ENCODE measurements at regions not wholly inside any gene's neighbourhood (a gene's known extent, or its start where the extent isn't known, plus 50 kb on each side); places are given as distances from the start of the nearest gene placed in this dataset.

DNA sequence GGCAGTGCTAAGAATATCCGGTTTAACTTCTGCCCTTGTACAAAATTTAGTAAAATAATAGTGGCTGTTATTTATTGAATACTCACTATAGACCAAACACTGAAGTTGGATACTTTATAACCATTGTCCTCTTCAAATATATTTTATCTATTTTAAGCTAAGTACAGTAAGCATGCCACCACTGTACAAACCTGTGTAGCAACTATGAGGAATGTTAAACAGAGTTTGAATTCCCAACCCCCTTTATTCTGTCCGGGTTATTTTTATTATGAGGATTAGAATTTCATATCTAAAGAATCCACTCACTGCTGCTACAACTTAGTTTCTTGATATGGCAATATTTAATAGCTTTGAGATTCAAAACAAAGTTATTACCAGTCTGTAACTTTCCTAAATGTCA lies 203.5 kb upstream of the RBMS3 start:
- DNase-seq: no peak

DNA sequence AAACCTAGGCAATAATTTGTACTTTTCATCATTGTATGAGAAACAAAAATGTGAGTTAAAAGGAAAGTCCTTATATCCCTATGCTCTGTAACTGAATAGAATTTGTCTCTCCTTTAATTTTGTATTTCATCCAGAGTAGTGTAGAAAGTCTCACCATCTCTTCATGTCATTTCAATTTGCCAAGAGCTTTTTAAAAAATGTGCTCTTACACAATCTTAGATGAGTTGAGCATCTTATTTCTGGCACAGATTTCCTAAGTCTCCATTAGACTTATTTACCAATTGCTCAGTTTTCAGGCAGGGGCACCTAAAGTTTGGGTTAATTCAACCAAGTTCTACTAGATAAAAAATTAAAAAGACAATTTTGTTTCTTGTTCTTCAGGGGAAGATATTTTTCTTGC lies 201.5 kb upstream of the RBMS3 start:
- no peak for DNase-seq

DNA sequence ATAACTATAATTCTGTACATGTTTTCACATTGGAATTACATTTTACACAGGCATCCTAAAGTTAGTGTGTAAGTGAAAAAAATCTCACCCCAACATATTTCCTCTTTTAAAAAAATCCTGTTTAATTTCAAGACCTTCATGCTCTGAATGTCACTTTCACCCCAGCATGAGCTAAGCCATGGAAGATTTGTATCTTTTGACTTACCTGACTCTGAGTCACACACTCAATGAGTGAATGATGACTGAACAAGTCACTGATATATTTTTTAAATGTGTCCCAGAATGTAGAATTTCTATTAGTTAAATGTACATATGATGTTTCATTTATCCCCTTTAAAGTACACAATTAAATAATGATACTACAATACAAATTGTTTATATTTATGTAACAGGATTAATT lies 199.9 kb upstream of the RBMS3 start:
- DNase-seq: no peak

DNA sequence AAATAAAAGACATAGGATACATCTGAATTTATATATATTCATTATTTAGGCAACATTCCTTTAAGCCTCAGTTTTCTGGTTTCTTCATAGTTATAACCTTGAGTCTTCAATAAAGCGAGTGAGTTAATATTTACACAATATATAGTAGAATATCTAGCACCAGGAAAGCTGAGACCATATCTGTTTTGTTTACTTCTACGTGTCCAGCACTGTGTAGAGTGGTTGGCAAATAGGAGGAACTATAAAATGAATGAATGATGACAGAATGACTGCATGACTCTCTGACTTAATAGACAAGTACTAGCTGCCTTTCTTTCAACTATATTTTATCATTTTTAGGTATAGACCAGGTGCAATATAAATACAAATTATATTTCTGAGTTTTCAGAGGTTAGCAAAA lies 197.8 kb upstream of the RBMS3 start:
- DNase-seq: no peak

DNA sequence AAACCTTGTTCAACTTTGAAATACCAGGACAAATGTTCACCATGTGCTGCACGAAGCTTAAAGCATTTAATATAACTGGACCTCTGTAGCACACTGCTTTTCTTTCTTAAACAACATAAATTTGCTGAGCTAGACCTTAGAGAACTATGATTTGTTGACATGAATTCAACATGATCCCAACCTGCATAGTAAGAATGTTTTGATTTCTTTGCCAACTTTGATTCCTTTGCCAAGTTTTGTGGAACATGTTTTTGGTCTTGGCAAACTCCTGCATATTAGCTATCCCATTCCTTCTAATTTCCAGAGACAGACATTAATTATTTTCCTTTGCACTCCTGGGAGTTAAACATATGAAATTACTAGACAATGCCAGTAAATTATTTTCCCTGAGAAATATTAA lies 197.2 kb upstream of the RBMS3 start:
- DNase-seq: no peak

DNA sequence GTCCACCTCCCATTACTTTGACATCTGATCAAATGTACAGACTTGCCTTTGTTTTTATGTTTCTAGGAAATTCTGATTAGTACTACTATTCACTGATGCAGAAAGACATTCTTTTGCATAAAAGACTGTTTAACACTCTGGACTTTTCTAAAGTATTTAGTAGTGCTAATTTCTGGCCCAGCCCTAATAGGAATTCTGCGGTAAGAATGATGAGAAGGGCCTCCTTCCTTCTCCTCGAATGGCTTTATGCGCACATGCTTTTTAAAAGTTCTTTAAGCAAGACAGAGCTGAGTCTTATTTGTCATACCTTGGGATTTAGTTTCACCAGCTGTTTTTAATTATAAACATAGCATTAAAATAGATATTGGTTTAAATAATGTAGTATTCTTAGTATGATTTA lies 192.3 kb upstream of the RBMS3 start:
- no peak for DNase-seq

DNA sequence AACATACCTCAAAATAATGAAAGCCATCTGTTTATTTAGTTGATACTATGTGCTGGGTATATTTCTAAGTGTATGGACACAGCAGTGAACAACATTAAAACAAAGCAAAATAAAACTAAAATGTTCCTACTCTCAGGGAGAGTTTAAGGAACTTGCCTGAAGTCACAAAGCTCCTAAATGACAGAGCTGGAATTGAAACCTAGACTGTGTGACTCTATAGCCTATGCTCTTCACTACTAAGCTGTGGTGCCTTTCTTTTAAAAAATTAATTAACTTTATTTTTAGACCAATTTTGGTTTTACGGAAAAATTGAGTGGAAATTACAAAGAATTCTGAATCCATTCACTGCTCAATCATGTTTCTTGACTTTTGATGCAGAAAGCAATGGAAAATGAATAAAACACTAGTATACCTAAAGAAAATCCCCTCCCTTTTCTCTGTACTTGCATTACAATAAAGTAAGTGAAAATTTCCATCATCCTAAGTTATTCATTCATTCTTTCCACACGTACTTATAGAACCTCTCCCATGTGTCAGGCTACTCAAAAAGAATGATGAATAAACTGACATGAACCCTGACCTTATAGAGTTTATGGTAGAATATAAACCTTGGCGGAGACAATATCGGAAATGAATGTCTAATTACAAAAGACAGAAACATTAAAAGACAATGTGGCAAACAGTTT lies 189.8 kb upstream of the RBMS3 start:
- no peak for DNase-seq

DNA sequence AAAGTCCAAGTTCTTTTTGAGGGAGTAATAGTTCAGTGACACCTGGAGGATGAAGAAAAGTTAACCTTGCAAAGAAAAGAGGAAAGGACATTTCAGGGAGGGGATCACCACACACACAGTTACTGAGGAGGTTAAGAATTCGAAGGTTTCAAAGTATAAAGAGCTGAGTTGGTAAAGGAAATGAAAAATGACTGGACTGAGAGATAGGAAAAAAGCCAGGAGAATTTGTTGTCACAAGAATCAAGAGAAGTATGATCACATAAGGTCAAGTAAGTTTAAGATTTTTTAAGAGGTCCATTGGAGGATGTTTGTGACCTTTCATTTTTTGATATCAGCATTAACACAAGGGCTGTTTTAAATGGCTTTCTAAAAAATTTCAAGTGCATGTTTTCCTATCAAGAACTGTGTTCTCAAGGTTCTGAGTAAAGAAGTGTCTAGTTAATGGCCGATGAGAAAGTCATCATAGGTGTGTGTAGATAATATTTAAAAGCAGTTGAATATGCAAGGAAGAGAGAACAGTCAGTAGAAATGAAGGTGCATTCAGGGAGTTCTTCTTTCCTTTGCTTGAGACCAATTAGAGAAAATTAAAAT lies 189.2 kb upstream of the RBMS3 start:
- DNase-seq: no peak

DNA sequence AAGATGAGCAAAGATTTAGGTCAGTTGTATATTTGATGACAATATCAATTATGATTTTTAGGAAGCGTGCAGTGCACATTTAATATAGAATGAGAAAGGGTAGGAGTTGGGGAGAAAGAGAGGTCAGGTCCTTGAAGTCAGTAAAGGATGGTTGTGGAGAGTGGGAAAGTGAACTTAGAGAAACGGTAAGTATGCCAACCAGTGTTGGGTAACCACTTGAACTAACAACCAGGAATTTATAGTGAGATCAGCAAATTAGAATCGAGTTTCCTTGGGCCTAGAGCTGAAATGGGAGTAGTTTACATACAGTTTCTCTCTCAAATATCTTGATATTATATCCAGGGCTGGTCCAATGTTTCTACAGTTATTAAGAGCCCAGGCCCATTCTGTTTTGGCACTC lies 188.5 kb upstream of the RBMS3 start:
- DNase-seq: no peak

DNA sequence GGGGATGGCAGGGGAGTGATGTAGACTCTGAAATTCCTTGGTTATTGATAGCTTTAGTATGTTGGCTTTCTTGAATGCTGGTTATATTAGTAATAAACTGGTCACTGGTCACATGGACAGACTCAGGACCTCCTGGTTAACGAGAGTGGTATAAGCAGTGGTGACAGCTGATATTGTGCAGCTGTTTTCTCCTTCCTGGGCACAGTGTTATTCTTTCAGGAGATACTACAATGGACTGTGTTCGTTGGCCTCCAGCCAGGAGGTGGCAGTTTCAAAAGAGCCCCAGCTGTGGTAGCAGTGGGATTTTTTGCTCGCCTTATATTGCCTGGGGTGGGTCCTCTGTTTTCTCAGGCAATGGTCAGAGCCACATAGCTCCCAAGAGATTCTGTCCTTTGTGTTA lies 181.6 kb upstream of the RBMS3 start:
- DNase-seq: no peak

DNA sequence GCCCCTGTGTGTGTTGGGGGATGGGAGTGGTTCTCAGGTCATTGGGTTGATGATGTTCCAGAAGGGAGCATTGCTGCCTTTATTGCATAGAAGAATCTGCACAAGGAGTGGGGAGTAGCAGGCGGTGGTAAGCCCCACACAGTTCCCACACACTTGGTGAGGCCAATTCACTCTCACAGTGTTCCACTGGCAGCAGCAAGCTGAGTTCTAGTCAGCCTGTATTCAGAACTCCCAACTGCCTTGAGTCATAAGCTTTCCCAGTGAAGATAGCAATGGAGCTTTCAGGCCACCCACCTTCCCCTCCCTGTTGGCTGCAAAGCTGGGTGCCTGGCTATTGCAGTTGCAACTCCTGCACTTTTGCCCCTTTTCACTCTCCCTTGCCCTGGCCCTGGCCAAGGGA lies 181.1 kb upstream of the RBMS3 start:
- DNase-seq: no peak

DNA sequence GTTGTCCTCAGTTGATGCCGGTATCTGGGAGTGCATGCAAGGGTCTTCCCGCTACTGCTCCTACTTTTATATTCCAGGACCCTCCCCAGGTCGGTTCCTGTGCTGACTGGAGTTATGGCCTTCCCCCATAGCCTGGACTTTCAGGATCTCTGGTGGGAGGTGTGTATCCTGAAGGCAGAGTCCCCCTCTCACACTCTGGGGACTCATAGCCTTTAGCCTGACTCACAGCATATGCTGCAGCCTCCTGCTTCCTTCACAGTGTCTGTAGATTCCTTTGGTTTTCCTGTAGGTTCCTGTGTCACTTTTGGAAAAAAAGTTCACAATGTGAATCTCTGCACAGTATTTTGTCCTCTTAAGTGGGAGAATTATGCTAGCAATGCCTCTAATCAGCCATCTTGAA lies 180.6 kb upstream of the RBMS3 start:
- no peak for DNase-seq

DNA sequence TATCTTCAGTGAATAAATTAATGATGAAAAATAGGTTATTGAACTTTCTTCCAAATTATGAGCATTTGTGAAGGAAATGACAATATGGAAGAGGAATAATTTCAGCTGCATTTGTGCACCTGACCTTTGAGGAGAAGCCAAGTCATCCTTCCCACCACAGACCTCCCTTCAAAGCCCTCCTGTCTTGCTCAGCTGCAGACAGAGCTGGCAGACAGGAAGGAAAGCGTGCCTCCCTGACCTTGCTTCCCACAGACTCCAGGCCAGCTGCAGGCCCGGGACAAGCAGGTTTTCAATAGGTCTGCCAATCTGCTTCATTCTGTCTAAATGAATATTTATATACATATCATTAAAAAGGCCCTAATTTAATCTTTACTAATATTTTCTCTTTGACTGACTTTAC lies 152.9 kb upstream of the RBMS3 start:
- no peak for DNase-seq

DNA sequence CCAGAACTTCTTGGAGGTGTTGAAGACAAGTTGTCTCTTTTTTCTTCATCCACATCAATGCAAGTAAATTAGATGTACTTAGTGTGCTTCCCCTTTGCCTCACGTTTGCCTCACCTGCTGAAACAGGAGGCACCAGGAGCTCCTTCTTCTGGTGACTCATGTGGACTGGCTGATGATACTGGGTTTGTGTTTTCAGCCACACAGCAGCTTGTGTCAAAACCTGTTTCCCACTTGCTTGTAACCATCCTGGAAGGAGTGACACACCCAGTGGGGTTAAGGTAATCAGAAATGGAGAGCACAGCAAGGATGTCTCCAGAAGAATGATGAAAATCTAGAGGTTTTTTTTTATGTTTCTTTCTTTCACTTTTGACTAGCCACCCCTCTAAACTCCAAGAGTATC lies 143.3 kb upstream of the RBMS3 start:
- DNase-seq: no peak

DNA sequence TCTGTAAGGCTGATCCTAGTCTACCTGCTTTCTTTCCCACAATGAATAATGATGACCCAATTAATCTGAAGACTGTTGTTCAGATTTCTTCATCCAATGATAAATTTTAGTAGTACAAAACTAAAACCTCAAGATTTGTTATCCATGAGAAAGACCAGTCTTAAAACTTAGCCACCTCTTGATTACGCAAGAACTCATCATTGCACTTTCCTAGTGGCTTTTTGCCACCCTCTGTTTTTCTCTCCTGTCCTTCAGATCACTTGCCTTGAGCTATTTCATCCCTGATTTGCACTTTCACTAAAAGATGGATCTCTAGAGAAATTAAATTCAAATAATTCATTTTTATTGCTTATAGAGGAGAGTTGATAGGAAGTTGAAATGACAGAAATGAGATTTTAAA lies 142.7 kb upstream of the RBMS3 start:
- DNase-seq: no peak

DNA sequence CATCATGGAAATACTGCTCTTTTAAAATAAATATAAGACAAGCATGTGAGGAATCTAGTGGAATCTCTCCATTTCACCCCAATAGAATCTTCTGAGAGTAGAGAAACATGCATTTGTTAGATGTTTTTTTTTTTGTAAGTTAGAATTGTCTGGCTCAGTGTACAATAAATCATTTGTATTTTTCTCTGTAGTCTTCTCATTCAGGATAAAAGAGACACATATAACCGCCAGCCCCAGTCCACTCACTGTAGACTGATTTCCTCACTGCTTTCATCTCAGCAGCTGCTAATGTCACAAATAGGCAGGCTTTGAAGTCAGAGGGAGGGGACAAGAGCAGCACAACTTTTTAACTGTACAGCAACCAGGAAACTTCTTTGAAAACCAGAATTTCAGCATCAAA lies 140.2 kb upstream of the RBMS3 start:
- DNase-seq: no peak

DNA sequence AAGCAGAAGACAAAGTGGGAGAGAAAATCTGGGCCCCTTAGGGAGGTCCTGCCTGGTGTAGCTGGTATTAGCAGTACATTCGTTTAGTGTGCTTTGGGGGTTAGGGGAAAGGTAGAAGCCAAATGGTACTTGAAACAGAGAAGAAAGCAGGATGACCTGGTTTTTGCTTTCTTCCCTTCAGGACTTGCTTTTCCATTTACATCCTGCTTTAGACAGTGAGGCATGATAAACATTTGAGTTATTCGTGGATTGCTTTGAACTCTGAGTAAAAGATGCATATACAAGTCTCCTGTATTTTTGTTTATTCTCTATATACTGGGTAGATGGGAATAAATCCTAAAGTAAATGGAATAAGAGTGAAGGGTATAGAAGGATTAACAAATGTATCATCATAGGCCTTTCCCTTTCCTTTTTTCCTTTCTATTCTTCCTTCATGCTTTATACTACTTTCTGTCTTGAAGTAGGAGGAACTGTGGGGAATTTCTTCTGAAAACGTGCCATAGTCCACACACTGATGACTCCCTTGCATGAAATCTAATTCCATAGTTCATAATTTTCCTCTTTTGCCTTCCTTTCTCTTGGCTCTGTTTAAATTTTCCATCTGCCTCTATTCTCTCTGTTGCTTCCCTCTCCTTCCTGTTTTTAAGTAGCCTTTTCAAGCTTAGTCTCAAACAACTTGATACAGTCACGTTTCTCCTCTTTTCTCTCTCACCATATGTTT lies 139.5 kb upstream of the RBMS3 start:
- DNase-seq: no peak

DNA sequence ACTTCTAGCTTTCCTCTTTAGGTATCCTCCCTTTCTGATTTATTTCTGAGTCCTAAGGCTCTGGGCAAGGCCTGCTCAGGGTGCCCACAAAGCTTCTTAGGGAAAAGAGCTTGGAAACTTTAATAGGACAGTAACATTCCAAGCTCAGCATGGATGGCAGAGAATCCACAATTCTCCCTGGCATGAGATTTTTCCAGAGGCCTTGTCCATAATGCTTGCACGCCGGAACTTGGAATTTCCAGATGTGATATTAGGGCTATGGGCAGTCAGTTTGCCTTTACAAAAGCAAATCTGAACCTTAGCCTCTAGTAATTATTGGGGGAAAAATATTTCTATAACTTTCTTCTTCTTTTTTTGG lies 139.0 kb upstream of the RBMS3 start:
- no peak for DNase-seq

DNA sequence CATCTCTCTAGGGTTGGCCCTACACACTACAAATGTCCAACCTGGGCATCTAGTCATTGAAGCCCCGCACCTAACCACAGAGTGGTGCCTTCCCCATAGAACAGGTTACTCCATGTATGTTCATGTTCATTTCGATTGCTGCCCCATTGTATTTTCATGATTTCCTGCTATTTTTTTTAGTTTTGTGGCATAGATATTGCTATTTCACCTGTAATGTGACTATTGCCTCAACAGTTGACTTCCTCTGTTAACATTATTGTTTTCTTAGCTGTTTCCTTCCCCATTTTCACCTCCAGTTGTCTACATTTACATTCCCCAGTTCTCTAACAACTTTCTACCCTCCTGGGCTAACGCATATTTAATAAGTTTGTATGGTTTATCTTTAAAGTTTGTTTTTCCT lies 137.7 kb upstream of the RBMS3 start:
- no peak for DNase-seq

DNA sequence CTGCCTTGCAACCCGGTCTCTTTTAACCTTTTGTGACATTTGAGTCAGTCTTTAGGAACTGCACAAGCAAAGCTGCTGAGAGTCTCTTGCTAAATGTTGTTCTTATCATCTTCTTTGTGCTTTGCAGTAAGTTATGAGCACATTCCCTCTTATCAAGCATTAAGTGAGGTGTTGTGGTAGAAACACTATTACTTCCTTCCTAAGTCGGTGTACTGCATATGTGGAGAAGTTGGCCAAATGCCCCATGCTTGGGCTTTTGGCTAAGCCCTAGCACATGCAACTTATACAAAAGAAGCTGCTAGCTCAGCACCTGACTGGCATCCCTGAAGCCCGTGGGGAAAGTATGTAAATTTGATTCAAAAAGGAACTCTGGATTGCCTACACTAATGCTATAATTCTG lies 136.5 kb upstream of the RBMS3 start:
- no peak for DNase-seq

DNA sequence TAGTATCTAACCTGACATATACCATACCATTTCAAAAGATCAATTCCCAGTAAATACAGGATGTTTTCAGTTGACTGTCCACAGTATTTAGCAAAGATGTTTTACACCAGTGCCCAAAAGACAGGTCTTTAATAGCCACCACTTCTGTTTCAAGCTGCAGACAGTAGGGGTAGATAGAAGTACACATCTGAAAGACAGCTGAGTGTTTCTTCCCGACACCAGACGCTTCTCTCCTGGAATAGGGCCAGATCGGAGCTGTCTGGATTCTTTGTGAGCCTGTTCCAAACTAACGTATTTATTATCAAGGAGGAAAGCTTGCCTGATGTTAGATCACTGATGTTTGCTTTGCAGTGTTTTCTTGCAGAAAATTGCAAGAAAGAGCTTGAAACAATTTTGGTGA lies 136.1 kb upstream of the RBMS3 start:
- DNase-seq: no peak

DNA sequence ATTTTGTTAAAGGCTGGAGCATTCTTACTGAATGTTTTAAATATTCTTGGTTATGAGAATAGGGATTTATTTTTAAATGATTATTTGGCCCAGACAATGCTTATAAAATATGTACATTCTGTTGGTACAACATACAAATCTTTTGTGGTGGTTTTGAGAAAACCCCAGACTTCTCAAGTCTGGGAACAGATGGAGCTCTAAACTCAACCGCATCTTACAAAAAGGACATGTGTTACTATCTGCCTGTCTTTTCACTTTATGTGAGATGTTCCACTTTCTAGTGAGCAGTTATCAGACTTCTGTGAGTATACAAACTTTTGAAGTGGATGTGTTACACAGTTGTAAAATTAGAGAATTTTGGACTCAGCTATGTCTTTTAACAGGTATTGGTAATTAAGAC lies 135.5 kb upstream of the RBMS3 start:
- DNase-seq: no peak

DNA sequence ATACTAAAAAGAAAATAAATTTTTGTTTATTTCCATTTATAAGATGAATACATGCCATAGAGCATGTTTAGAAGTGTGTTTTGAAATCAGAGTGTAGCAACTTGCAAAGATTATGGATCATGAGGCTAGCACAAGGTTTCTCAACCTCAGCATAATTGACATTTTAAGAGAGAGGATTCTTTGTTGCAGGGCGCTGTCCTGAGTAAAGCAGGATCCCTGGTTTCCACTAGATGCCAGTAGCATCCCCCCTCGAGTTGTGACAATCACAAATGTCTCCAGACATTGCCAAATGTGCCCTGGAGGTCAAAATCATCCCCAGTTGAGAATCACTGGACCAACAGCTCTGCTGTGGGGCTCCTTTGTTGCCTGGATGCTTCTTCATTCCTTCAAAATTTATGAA lies 128.5 kb upstream of the RBMS3 start:
- DNase-seq: no peak

DNA sequence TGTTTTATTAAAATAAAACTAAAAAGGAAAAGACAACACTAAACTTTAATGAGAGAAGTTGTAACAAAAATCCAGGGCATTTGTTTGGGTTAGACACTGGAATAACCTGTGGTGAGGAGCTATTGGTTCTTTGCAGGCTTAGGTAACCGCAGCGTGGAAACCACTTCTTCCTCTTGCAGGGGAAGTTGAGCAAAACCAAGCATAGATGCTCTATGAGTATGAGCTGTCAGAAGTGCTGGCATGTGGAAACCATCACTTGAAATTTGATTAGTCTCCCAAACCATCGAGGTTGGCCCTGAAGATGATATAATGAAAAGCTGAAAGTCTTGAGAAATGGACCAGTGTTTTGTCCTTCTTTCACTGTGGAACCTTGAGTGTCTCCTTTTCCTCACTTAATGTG lies 127.1 kb upstream of the RBMS3 start:
- DNase-seq: no peak

All from activated CD8-positive, alpha-beta memory T cell treated with anti-CD3 and anti-CD28 coated beads for 24 hours (primary cell).